Heart right ventricle (tissue), 16 donors: ENCODE measurements at regions not wholly inside any gene's neighbourhood (a gene's known extent, or its start where the extent isn't known, plus 50 kb on each side); places are given as distances from the start of the nearest gene placed in this dataset.

Source experiments
- ATAC-seq, 8 donors: fragments of 200-7000 bp; cut with Tn5 transposase; one replicate each; pipeline ENCODE4 v1.9.1; 2020; ENCODE audit warnings: mild to moderate bottlenecking in 8 of 8, moderate library complexity in 8 of 8, moderate number of reproducible peaks in 1 of 8
- DNase-seq, 2 donors: peaks; one replicate each; pipeline ENCODE4 v3.0.0-alpha.2; 2020
- H3K27ac ChIP-seq, 10 donors: fragments of 200-600 bp; sonication (generic) in 2 of 10; one replicate each; pipeline versions ENCODE4 v1.5.0 to v1.8.0; 2020 to 2022; ENCODE audit warnings: mild to moderate bottlenecking in 3 of 10
- H3K27me3 ChIP-seq, 7 donors: fragments of 200-600 bp; one replicate each; pipeline ENCODE4 v1.8.0; 2021 to 2022; ENCODE audit warnings: mild to moderate bottlenecking in 2 of 7
- H3K36me3 ChIP-seq, 9 donors: fragments of 200-600 bp; sonication (generic) in 1 of 9; one replicate each; pipeline versions ENCODE4 v1.5.0 to v1.8.0; 2020 to 2022; ENCODE audit warnings: mild to moderate bottlenecking in 2 of 9
- H3K4me1 ChIP-seq, 9 donors: fragments of 200-600 bp; sonication (generic) in 1 of 9; one replicate each; pipeline versions ENCODE4 v1.5.0 to v1.8.0; 2020 to 2022; ENCODE audit warnings: mild to moderate bottlenecking in 4 of 9
- H3K4me3 ChIP-seq, 10 donors: fragments of 200-600 bp; sonication (generic) in 2 of 10; one replicate each; pipeline versions ENCODE4 v1.5.0 to v1.8.0; 2020 to 2022; ENCODE audit warnings: mild to moderate bottlenecking in 7 of 10, moderate library complexity in 2 of 10
- H3K9me3 ChIP-seq, 11 donors: fragments of 200-600 bp in 10 of 11; sonication (generic) in 2 of 11; one replicate each; pipeline versions ENCODE4 v1.5.0 to v1.8.0; 2013 to 2022; ENCODE audit warnings: mild to moderate bottlenecking in 2 of 11, control low read depth in 1 of 11, moderate library complexity in 1 of 11
- CTCF ChIP-seq, 9 donors: fragments of 200-600 bp; sonication (generic) in 2 of 9; IDR thresholded peaks; one replicate each; pipeline versions ENCODE4 v1.5.0 to v1.8.0; 2021 to 2022; ENCODE audit warnings: antibody characterized with exemption in 9 of 9, mild to moderate bottlenecking in 5 of 9, moderate library complexity in 1 of 9
- WGBS, 2 donors: extraction: QIAGEN DNeasy Blood & Tissue Kit; methylation state at CpG; one replicate each; pipeline ENCODE4 v1.1.7; 2013; ENCODE audit warnings: inconsistent platforms in 1 of 2; 5-methylcytosine and 5-hydroxymethylcytosine counted together
- intact Hi-C, 10 donors: fragments of 100-400 bp; cut with DNase I; formaldehyde crosslinking; loops; one replicate each; pipeline versions ENCODE4 v1.11.1 to v1.14.2; 2022
- donor health status: Arrhythmogenic right ventricular cardiomyopathy.
- donor health status: ischemic (EF 13 %, LVEDD 7.1; RV severe dilation, severe dysfunction).
- donor health status: healthy with polysubstance abuse.
- donor health status: DM: no; HTN: yes; CAD: no.
- donor health status: DM: no; HTN: no; CAD: no.
- donor health status: ischemic (EF 25% LVEDD 6.9; RV normal size, moderate dysfunction).
- donor health status: ischemic (EF 25% LVEDD 5.7; RV mildly dilated, moderate dysfunction).
- donor health status: healthy.
- donor health status: DM: yes; HTN: yes; CAD: no.
- donor health status: Ischemic cardiomyopathy.
- donor health status: ischemic (EF 35%, LVEDD 5.7; RV mildly dilated, moderate dysfunction).
- donor health status: nonischemic (EF 11% LVEDD 7.7; RV severe dilation, severe dysfunction).
- donor health status: DM: yes; HTN: yes; CAD: no.
- donor health status: PGD.
- donor health status: ischemic (EF 29% LVEDD 5.4; RV normal size, mild dysfunction).
- donor health status: nonischemic (EF 23%, LVEDD 6.1; RV moderate dilation, normal function).

- DNase-seq = no peak
- 77 to 85% methylated on average over 3 of the region's 3 CpGs for WGBS, 2 donors
These were observed 200.3 kb downstream of the HHIPL2 start for GRCh38 chr1:222347627-222348026.

GRCh38 chr1:222346955-222347354, 200.9 kb downstream of the HHIPL2 start:
- H3K36me3 ChIP-seq = no peaks in the 10 kb centered on the region
- ATAC-seq (no peak), DNase-seq (no peak)
- no peak for TF ChIP-seq CTCF (IDR thresholded peaks at IDR 0.05)
- intact Hi-C loops = no loop called here
- 91 to 93% methylated on average over 4 of the region's 4 CpGs for WGBS, 2 donors
- H3K9me3 ChIP-seq = no peaks in the 10 kb centered on the region
- H3K4me3 ChIP-seq = no peak overlapping the region
- no peaks in the 10 kb centered on the region for H3K4me1 ChIP-seq
- no peak overlapping the region for H3K27ac ChIP-seq
- peaks cover 0 to 11% (median 0%) of the 10 kb centered on the region in 7 donors for H3K27me3 ChIP-seq

More at GRCh38 chr1:222347627-222348026, 200.3 kb downstream of the HHIPL2 start:
- Histone ChIP-seq H3K27me3 (peaks cover 0 to 11% (median 0%) of the 10 kb centered on the region in 7 donors), H3K36me3 (no peaks in the 10 kb centered on the region), H3K27ac (no peak overlapping the region), H3K4me3 (no peak overlapping the region), H3K9me3 (no peaks in the 10 kb centered on the region), H3K4me1 (no peaks in the 10 kb centered on the region)
- no peak for ATAC-seq
- intact Hi-C loops = no loop called here
- no peak for TF ChIP-seq CTCF (IDR thresholded peaks at IDR 0.05)

GRCh38 chr1:222339376-222339947, 208.4 kb downstream of the HHIPL2 start:
- Histone ChIP-seq H3K4me3 (no peak overlapping the region), H3K27ac (no peak overlapping the region), H3K36me3 (no peaks in the 10 kb centered on the region), H3K9me3 (peaks cover 0 to 3% (median 0%) of the 10 kb centered on the region in 11 donors), H3K4me1 (no peaks in the 10 kb centered on the region), H3K27me3 (no peaks in the 10 kb centered on the region)
- 63 to 90% methylated on average over 7 of the region's 7 CpGs for WGBS, 2 donors
- no peak for ATAC-seq
- TF ChIP-seq CTCF (IDR thresholded peaks at IDR 0.05) = no peak
- intact Hi-C loops = no loop called here
- no peak for DNase-seq

GRCh38 chr1:222335586-222335985, 212.3 kb downstream of the HHIPL2 start:
- H3K4me1 ChIP-seq = no peaks in the 10 kb centered on the region
- TF ChIP-seq CTCF (IDR thresholded peaks at IDR 0.05) = no peak
- no peak for DNase-seq
- no peak overlapping the region for H3K27ac ChIP-seq
- 81 to 88% methylated on average over 1 of the region's 1 CpG for WGBS, 2 donors
- H3K9me3 ChIP-seq = peaks cover 0 to 3% (median 0%) of the 10 kb centered on the region in 11 donors
- H3K4me3 ChIP-seq = no peak overlapping the region
- intact Hi-C loops = no loop called here
- H3K36me3 ChIP-seq = no peaks in the 10 kb centered on the region
- H3K27me3 ChIP-seq = peaks cover 0 to 4% (median 0%) of the 10 kb centered on the region in 7 donors
- no peak for ATAC-seq
